ENCODE measurements at regions not wholly inside any gene's neighbourhood (a gene's known extent, or its start where the extent isn't known, plus 50 kb on each side); places are given as distances from the start of the nearest gene placed in this dataset.
A peak's percentile ranks its signal among the peaks of the same experiment; 100 is the strongest.

DNA sequence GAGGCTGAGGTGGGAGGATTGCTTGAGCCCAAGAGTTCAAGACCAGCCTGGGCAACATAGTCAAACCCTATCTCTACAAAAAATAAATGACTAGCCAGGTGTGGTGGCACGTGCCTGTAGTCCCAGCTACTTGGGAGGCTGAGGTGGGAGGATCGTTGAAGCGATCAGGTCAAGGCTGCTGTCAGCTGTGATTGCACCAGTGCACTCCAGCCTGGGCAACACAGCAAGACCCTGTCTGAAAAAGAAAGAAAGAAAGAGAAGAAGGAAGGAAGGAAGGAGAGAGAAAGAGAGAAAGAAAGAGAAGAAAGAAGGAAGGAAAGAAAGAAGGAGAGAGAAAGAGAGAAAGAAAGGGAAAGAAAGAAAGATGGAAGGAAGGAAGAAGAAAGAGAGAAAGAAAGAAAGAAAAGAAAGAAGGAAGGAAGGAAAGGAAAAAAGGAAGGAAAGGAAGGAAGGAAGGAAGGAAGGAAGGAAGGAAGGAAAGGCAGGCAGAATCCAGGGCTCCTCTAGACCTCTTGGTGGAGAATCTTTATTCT lies 71.5 kb upstream of the FBRSL1 start:
- no peak overlapping the region for H2BK12ac ChIP-seq (ENCODE audit: low read length)
- H2BK5ac ChIP-seq (ENCODE audit: low read length): no peak overlapping the region
- no CpG with 5 or more reads among the region's 3 CpGs for WGBS, 2 donors (ENCODE audit: extremely low coverage in 2 of 2, insufficient read length in 2 of 2, insufficient replicate concordance in 1 of 2)
- no peak overlapping the region for H2BK15ac ChIP-seq (ENCODE audit: low read length)
- no peaks in the 10 kb centered on the region for H3K79me1 ChIP-seq (ENCODE audit: low read depth, low read length)
- H3K4me3 ChIP-seq (ENCODE audit: low read length in 2 of 2): no peak overlapping the region
- H3K9ac ChIP-seq (ENCODE audit: low read depth, low read length, poor library complexity): no peak overlapping the region
- no peak overlapping the region for H3K18ac ChIP-seq (ENCODE audit: low read length)
- peaks cover 4% of the 10 kb centered on the region in 2 donors for H3K9me3 ChIP-seq (replicated peaks in 1 of 2; ENCODE audit: control insufficient read depth in 2 of 2, insufficient read depth in 1 of 2, low read depth in 1 of 2, low read length in 2 of 2)
- peaks cover 5 to 21% of the 10 kb centered on the region in 2 donors for H3K4me1 ChIP-seq (ENCODE audit: control insufficient read depth in 2 of 2, insufficient read depth in 1 of 2, low read depth in 1 of 2, low read length in 2 of 2)
- DNase-seq (ENCODE audit: low spot score): no peak
- H3K27ac ChIP-seq (replicated peaks; ENCODE audit: low read length): no peak overlapping the region
- H2BK120ac ChIP-seq (ENCODE audit: low read depth, low read length): no peak overlapping the region
- no peak overlapping the region for H2AK5ac ChIP-seq (ENCODE audit: low read depth, low read length)
- H3K27me3 ChIP-seq (ENCODE audit: control insufficient read depth in 3 of 3, insufficient read depth in 3 of 3, low read depth in 1 of 3, low read length in 3 of 3): peaks cover 0 to 74% (median 0%) of the 10 kb centered on the region in 3 experiments
- no peak overlapping the region for H3K4me2 ChIP-seq (ENCODE audit: insufficient read depth, low read length, poor library complexity, severe bottlenecking)
- H3K23ac ChIP-seq (ENCODE audit: low read depth, low read length, poor library complexity): no peak overlapping the region
- no peak overlapping the region for H3K4ac ChIP-seq (ENCODE audit: low read length)
- no peak overlapping the region for H2AFZ ChIP-seq (ENCODE audit: low read length)
- H4K8ac ChIP-seq (ENCODE audit: low read depth, low read length): no peak overlapping the region
- H3K36me3 ChIP-seq (replicated peaks in 1 of 2; ENCODE audit: control insufficient read depth in 2 of 2, insufficient read depth in 2 of 2, low read length in 2 of 2): no peaks in the 10 kb centered on the region
- H4K91ac ChIP-seq (ENCODE audit: low read depth, low read length, poor library complexity): no peak overlapping the region
- H3K14ac ChIP-seq (ENCODE audit: low read length): no peak overlapping the region

DNA sequence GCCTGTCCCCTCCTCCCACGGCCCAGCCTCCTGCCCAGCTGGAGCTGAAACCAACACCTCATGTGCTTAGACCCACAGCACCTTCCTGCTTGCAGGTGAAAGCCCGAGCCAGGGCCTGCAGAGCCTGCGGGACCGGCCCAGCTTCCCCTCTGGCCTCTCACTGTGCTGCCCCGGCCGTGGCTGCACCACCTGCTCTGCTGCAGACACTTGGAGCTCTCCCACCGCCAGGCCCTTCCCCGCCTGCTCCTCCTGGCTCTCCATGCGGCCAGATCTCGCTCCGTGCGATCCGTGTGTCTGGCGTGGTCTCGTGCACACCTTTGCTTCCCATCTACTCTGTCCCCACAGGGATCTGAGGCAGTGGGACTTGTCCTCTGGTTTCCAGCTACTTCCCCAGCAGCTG lies 72.2 kb upstream of the FBRSL1 start:
- Histone ChIP-seq H3K18ac (ENCODE audit: low read length) (peak overlapping the region; percentile 66), H2AFZ (ENCODE audit: low read length) (no peak overlapping the region), H2AK5ac (ENCODE audit: low read depth, low read length) (peak overlapping the region; percentile 93), H4K8ac (ENCODE audit: low read depth, low read length) (no peak overlapping the region), H2BK15ac (ENCODE audit: low read length) (peak overlapping the region; percentile 71), H3K4me2 (ENCODE audit: insufficient read depth, low read length, poor library complexity, severe bottlenecking) (no peak overlapping the region), H2BK5ac (ENCODE audit: low read length) (peak overlapping the region; percentile 44), H3K9ac (ENCODE audit: low read depth, low read length, poor library complexity) (peak overlapping the region; percentile 70), H3K4me3 (ENCODE audit: low read length in 2 of 2) (peak overlapping the region in 1 of 2 donors; percentile 15), H3K36me3 (replicated peaks in 1 of 2; ENCODE audit: control insufficient read depth in 2 of 2, insufficient read depth in 2 of 2, low read length in 2 of 2) (no peaks in the 10 kb centered on the region), H4K91ac (ENCODE audit: low read depth, low read length, poor library complexity) (no peak overlapping the region), H3K14ac (ENCODE audit: low read length) (peak overlapping the region; percentile 39), H2BK120ac (ENCODE audit: low read depth, low read length) (peak overlapping the region; percentile 76), H3K23ac (ENCODE audit: low read depth, low read length, poor library complexity) (peak overlapping the region; percentile 70), H2BK12ac (ENCODE audit: low read length) (peak overlapping the region; percentile 27), H3K9me3 (replicated peaks in 1 of 2; ENCODE audit: control insufficient read depth in 2 of 2, insufficient read depth in 1 of 2, low read depth in 1 of 2, low read length in 2 of 2) (peaks cover 2 to 4% of the 10 kb centered on the region in 2 donors), H3K4ac (ENCODE audit: low read length) (peak overlapping the region; percentile 69), H3K27ac (replicated peaks; ENCODE audit: low read length) (no peak overlapping the region), H3K4me1 (ENCODE audit: control insufficient read depth in 2 of 2, insufficient read depth in 1 of 2, low read depth in 1 of 2, low read length in 2 of 2) (peaks cover 5 to 18% of the 10 kb centered on the region in 2 donors), H3K79me1 (ENCODE audit: low read depth, low read length) (no peaks in the 10 kb centered on the region), H3K27me3 (ENCODE audit: control insufficient read depth in 3 of 3, insufficient read depth in 3 of 3, low read depth in 1 of 3, low read length in 3 of 3) (peaks cover 0 to 68% (median 0%) of the 10 kb centered on the region in 3 experiments)
- DNase-seq (ENCODE audit: low spot score): no peak
- WGBS, 2 donors (ENCODE audit: extremely low coverage in 2 of 2, insufficient read length in 2 of 2, insufficient replicate concordance in 1 of 2): no CpG with 5 or more reads among the region's 15 CpGs

DNA sequence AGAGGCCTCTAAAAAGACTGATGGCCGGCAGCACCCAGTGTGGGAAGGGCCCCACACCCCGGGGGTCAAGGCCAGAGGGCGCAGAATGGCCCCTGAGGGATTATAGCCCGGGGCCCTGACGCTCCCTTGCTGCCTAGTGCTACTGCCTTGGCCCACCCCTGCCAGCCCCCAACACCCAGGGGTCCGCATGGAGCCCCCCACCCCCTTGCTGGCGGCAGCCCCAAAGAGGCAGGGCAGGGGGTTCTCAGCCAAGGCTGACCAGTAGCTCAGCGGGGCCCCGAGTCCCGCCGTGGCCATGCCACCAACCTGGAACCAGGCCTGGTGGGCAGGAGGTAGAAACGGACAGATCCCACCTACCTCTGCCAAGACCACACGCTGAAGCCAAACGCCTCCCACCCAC lies 73.1 kb upstream of the FBRSL1 start:
- Histone ChIP-seq H3K9ac (ENCODE audit: low read depth, low read length, poor library complexity) (no peak overlapping the region), H3K23ac (ENCODE audit: low read depth, low read length, poor library complexity) (no peak overlapping the region), H3K4ac (ENCODE audit: low read length) (no peak overlapping the region), H3K27me3 (ENCODE audit: control insufficient read depth in 3 of 3, insufficient read depth in 3 of 3, low read depth in 1 of 3, low read length in 3 of 3) (peaks cover 0 to 59% (median 0%) of the 10 kb centered on the region in 3 experiments), H2BK120ac (ENCODE audit: low read depth, low read length) (no peak overlapping the region), H3K14ac (ENCODE audit: low read length) (no peak overlapping the region), H3K27ac (replicated peaks; ENCODE audit: low read length) (no peak overlapping the region), H2BK5ac (ENCODE audit: low read length) (no peak overlapping the region), H3K79me1 (ENCODE audit: low read depth, low read length) (no peaks in the 10 kb centered on the region), H2AFZ (ENCODE audit: low read length) (no peak overlapping the region), H3K9me3 (replicated peaks in 1 of 2; ENCODE audit: control insufficient read depth in 2 of 2, insufficient read depth in 1 of 2, low read depth in 1 of 2, low read length in 2 of 2) (peaks cover 2 to 4% of the 10 kb centered on the region in 2 donors), H3K36me3 (replicated peaks in 1 of 2; ENCODE audit: control insufficient read depth in 2 of 2, insufficient read depth in 2 of 2, low read length in 2 of 2) (no peaks in the 10 kb centered on the region), H2AK5ac (ENCODE audit: low read depth, low read length) (peak overlapping the region; percentile 93), H2BK15ac (ENCODE audit: low read length) (peak overlapping the region; percentile 72), H4K8ac (ENCODE audit: low read depth, low read length) (no peak overlapping the region), H2BK12ac (ENCODE audit: low read length) (no peak overlapping the region), H3K18ac (ENCODE audit: low read length) (no peak overlapping the region), H3K4me2 (ENCODE audit: insufficient read depth, low read length, poor library complexity, severe bottlenecking) (no peak overlapping the region), H3K4me1 (ENCODE audit: control insufficient read depth in 2 of 2, insufficient read depth in 1 of 2, low read depth in 1 of 2, low read length in 2 of 2) (peaks cover 5 to 10% of the 10 kb centered on the region in 2 donors), H3K4me3 (ENCODE audit: low read length in 2 of 2) (no peak overlapping the region), H4K91ac (ENCODE audit: low read depth, low read length, poor library complexity) (no peak overlapping the region)
- no peak for DNase-seq (ENCODE audit: low spot score)
- WGBS, 2 donors (ENCODE audit: extremely low coverage in 2 of 2, insufficient read length in 2 of 2, insufficient replicate concordance in 1 of 2): no CpG with 5 or more reads among the region's 14 CpGs

DNA sequence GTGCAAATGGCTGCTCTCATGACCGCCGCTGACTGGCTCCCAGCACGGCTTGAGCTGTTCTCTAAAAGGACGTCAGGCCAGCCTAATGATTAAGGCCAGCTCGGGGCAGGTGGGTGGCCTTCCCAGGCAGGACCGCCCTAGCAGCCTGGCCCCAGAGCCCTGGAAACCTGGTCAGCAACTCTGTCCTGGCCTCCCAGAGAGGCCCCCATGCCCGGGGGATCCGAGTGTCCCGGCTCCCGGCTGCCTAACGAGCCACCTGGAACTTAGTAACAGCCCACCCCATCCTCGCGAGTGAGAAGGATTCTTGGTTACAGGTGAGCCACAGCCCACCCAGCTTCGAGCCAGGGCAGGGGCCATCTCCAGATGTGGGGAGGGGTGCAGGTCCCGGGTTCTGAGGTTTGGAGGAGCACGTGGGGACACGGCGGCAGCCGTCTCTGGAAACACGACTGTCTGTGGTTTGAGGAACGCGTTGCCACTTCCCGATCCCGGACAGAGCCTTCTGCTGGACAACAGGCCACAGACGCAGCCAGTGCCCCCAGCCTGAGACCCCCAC lies 73.8 kb upstream of the FBRSL1 start:
- Histone ChIP-seq H3K4ac (ENCODE audit: low read length) (no peak overlapping the region), H3K4me3 (ENCODE audit: low read length in 2 of 2) (no peak overlapping the region), H2BK12ac (ENCODE audit: low read length) (no peak overlapping the region), H3K27me3 (ENCODE audit: control insufficient read depth in 3 of 3, insufficient read depth in 3 of 3, low read depth in 1 of 3, low read length in 3 of 3) (peaks cover 0 to 53% (median 0%) of the 10 kb centered on the region in 3 experiments), H2BK5ac (ENCODE audit: low read length) (no peak overlapping the region), H3K79me1 (ENCODE audit: low read depth, low read length) (no peaks in the 10 kb centered on the region), H3K4me2 (ENCODE audit: insufficient read depth, low read length, poor library complexity, severe bottlenecking) (no peak overlapping the region), H3K27ac (replicated peaks; ENCODE audit: low read length) (no peak overlapping the region), H3K36me3 (replicated peaks in 1 of 2; ENCODE audit: control insufficient read depth in 2 of 2, insufficient read depth in 2 of 2, low read length in 2 of 2) (no peaks in the 10 kb centered on the region), H2AFZ (ENCODE audit: low read length) (no peak overlapping the region), H3K9ac (ENCODE audit: low read depth, low read length, poor library complexity) (no peak overlapping the region), H3K18ac (ENCODE audit: low read length) (peak overlapping the region; percentile 50), H3K23ac (ENCODE audit: low read depth, low read length, poor library complexity) (no peak overlapping the region), H3K4me1 (ENCODE audit: control insufficient read depth in 2 of 2, insufficient read depth in 1 of 2, low read depth in 1 of 2, low read length in 2 of 2) (peaks cover 5 to 10% of the 10 kb centered on the region in 2 donors), H3K9me3 (replicated peaks in 1 of 2; ENCODE audit: control insufficient read depth in 2 of 2, insufficient read depth in 1 of 2, low read depth in 1 of 2, low read length in 2 of 2) (peaks cover 4% of the 10 kb centered on the region in 2 donors), H4K91ac (ENCODE audit: low read depth, low read length, poor library complexity) (no peak overlapping the region), H4K8ac (ENCODE audit: low read depth, low read length) (no peak overlapping the region), H2AK5ac (ENCODE audit: low read depth, low read length) (peak overlapping the region; percentile 47), H3K14ac (ENCODE audit: low read length) (no peak overlapping the region), H2BK15ac (ENCODE audit: low read length) (peak overlapping the region; percentile 72), H2BK120ac (ENCODE audit: low read depth, low read length) (no peak overlapping the region)
- no CpG with 5 or more reads among the region's 25 CpGs for WGBS, 2 donors (ENCODE audit: extremely low coverage in 2 of 2, insufficient read length in 2 of 2, insufficient replicate concordance in 1 of 2)
- no peak for DNase-seq (ENCODE audit: low spot score)

All from neuronal stem cell (in vitro differentiated cells).